HEK293 (cell line): ENCODE measurements at regions not wholly inside any gene's neighbourhood (a gene's known extent, or its start where the extent isn't known, plus 50 kb on each side); places are given as distances from the start of the nearest gene placed in this dataset.

Experiments
- CTCF ChIA-PET: fragments of 350-600 bp; formaldehyde crosslinking; extraction: SDS; loops from one replicate; lab custom pipeline; 2021; ENCODE audit warnings: antibody characterized with exemption; lab: Yijun Ruan, JAX
- POLR2A ChIA-PET: fragments of 300-600 bp; formaldehyde crosslinking; extraction: SDS; loops from one replicate; lab custom pipeline; 2020; ENCODE audit warnings: antibody characterized with exemption, inconsistent platforms; lab: Yijun Ruan, JAX
- H3K27ac ChIP-seq: fragments of 200-500 bp; sonication (Bioruptor generic); 2 replicates; pipeline ENCODE4 v1.5.1; 2014; ENCODE audit warnings: low read depth, low read length, control low read depth, inconsistent platforms; ENCODE audit errors: extremely low read depth
- H3K36me3 ChIP-seq, 2 experiments: fragments of 200-500 bp in 1 of 2; sonication (Bioruptor generic) in 1 of 2; 1 replicate in 1 of 2; 2 replicates in 1 of 2; pipeline ENCODE4 v1.5.1; 2014 to 2017; ENCODE audit warnings: inconsistent platforms in 2 of 2, low read length in 2 of 2; ENCODE audit not compliant: control insufficient read depth in 2 of 2, insufficient read depth in 1 of 2
- H3K4me1 ChIP-seq: fragments of 200-500 bp; sonication (Bioruptor generic); 2 replicates; pipeline ENCODE4 v1.5.1; 2014; ENCODE audit warnings: mild to moderate bottlenecking, low read length, inconsistent platforms; ENCODE audit not compliant: control insufficient read depth, insufficient read depth
- H3K4me3 ChIP-seq: 2 replicates; pipeline ENCODE4 v1.5.1; 2011; ENCODE audit warnings: low read depth, mild to moderate bottlenecking, control low read depth, low read length, moderate library complexity
- H3K9me3 ChIP-seq: fragments of 200-500 bp; sonication (Bioruptor generic); 2 replicates; pipeline ENCODE4 v1.5.1; 2014; ENCODE audit warnings: low read depth, low read length, inconsistent platforms; ENCODE audit not compliant: control insufficient read depth, insufficient read depth
- KLF8 ChIP-seq: fragments of 450-650 bp; formaldehyde crosslinking; IDR thresholded peaks from 2 replicates; pipeline ENCODE4 v1.5.1; 2016; ENCODE audit warnings: missing biosample characterization, missing genetic modification characterization
- MYNN ChIP-seq: fragments of 450-650 bp; formaldehyde crosslinking; IDR thresholded peaks from 2 replicates; pipeline ENCODE4 v1.5.1; 2016; ENCODE audit warnings: missing biosample characterization, missing genetic modification characterization, borderline replicate concordance
- SETDB1 ChIP-seq: IDR thresholded peaks from one replicate; pipeline ENCODE4 v1.6.1; 2017; ENCODE audit warnings: mild to moderate bottlenecking, low read length, moderate library complexity, mixed read lengths; ENCODE audit not compliant: insufficient read length
- SP7 ChIP-seq: fragments of 450-650 bp; formaldehyde crosslinking; IDR thresholded peaks from 2 replicates; pipeline ENCODE4 v1.5.1; 2016; ENCODE audit warnings: missing biosample characterization, missing genetic modification characterization
- ZBTB8A ChIP-seq: fragments of 450-650 bp; formaldehyde crosslinking; IDR thresholded peaks from 2 replicates; pipeline ENCODE4 v1.5.1; 2016; ENCODE audit warnings: missing biosample characterization, missing genetic modification characterization
- ZNF114 ChIP-seq: fragments of 450-650 bp; formaldehyde crosslinking; IDR thresholded peaks from 2 replicates; pipeline ENCODE4 v1.5.0; 2017; ENCODE audit warnings: missing biosample characterization, missing genetic modification characterization
- ZNF184 ChIP-seq: fragments of 450-650 bp; IDR thresholded peaks from 2 replicates; pipeline ENCODE4 v1.5.1; 2018; ENCODE audit warnings: missing biosample characterization, mild to moderate bottlenecking, missing genetic modification characterization
- ZNF19 ChIP-seq: fragments of 450-650 bp; formaldehyde crosslinking; IDR thresholded peaks from 2 replicates; pipeline ENCODE4; 2016; ENCODE audit warnings: missing biosample characterization, missing genetic modification characterization, low read depth
- ZNF211 ChIP-seq: fragments of 450-650 bp; formaldehyde crosslinking; IDR thresholded peaks from 2 replicates; pipeline ENCODE4 v1.5.1; 2016; ENCODE audit warnings: low read depth, missing biosample characterization, missing genetic modification characterization
- ZNF335 ChIP-seq: fragments of 450-650 bp; formaldehyde crosslinking; conservative IDR thresholded peaks from 2 replicates; pipeline ENCODE4 v1.5.1; 2016; ENCODE audit warnings: missing biosample characterization, missing genetic modification characterization
- ZNF423 ChIP-seq: fragments of 450-650 bp; formaldehyde crosslinking; IDR thresholded peaks from 2 replicates; pipeline ENCODE4 v1.5.1; 2016; ENCODE audit warnings: missing biosample characterization, missing genetic modification characterization
- ZNF449 ChIP-seq: fragments of 450-650 bp; formaldehyde crosslinking; IDR thresholded peaks from 2 replicates; pipeline ENCODE4 v1.5.1; 2017; ENCODE audit warnings: missing biosample characterization, mild to moderate bottlenecking, missing genetic modification characterization, moderate library complexity
- ZNF560 ChIP-seq: fragments of 450-650 bp; formaldehyde crosslinking; IDR thresholded peaks from 2 replicates; pipeline ENCODE4 v1.5.1; 2017; ENCODE audit warnings: missing biosample characterization, missing genetic modification characterization, borderline replicate concordance
- ZNF596 ChIP-seq: fragments of 450-650 bp; IDR thresholded peaks from 2 replicates; pipeline ENCODE4 v1.5.0; 2018; ENCODE audit warnings: missing biosample characterization, mild to moderate bottlenecking, missing genetic modification characterization, moderate library complexity
- ZNF707 ChIP-seq: fragments of 450-650 bp; formaldehyde crosslinking; IDR thresholded peaks from 2 replicates; pipeline ENCODE4 v1.5.1; 2016; ENCODE audit warnings: missing biosample characterization, missing genetic modification characterization
- ZNF768 ChIP-seq: fragments of 450-650 bp; formaldehyde crosslinking; IDR thresholded peaks from 2 replicates; pipeline ENCODE4 v1.5.1; 2018; ENCODE audit warnings: missing biosample characterization, mild to moderate bottlenecking, missing genetic modification characterization
- ZNF830 ChIP-seq: fragments of 450-650 bp; IDR thresholded peaks from 2 replicates; pipeline ENCODE4 v1.5.0; 2018; ENCODE audit warnings: missing biosample characterization, missing genetic modification characterization, low read depth, mild to moderate bottlenecking, moderate library complexity

- H3K36me3 ChIP-seq = no peaks in the 10 kb centered on the region
- H3K27ac ChIP-seq = no peak overlapping the region
- no peaks in the 10 kb centered on the region for H3K4me1 ChIP-seq
- POLR2A ChIA-PET = no interaction called here
- CTCF ChIA-PET = interaction anchor here (0.7 to 0.8 kb wide), 2 partner anchors 57 to 58 kb away, joined by 3 to 5 read pairs; no protein-coding TSS in a partner anchor
- H3K9me3 ChIP-seq = no peaks in the 10 kb centered on the region
- peak overlapping the region; percentile 36 for H3K4me3 ChIP-seq
- TF ChIP-seq ZBTB8A (tag by site-specific recombination) (0 out of 2 replicates have a peak, but pooled peaks have one; percentile 35), SP7 (tag by site-specific recombination) (no peak), ZNF114 (tag by site-specific recombination) (no peak), ZNF335 (tag by site-specific recombination) (no peak)
These were observed 1101.2 kb upstream of the TMEM132C start for GRCh38 chr12:127165567-127166392.

GRCh38 chr12:127169321-127170181, 1097.4 kb upstream of the TMEM132C start:
- no peak overlapping the region for H3K27ac ChIP-seq
- no peaks in the 10 kb centered on the region for H3K4me1 ChIP-seq
- no peaks in the 10 kb centered on the region for H3K9me3 ChIP-seq
- CTCF ChIA-PET = interaction anchor here (0.7 kb wide), 1 partner anchor 15 kb away, joined by 3 read pairs; no protein-coding TSS in a partner anchor
- H3K4me3 ChIP-seq = no peak overlapping the region
- POLR2A ChIA-PET = no interaction called here
- TF ChIP-seq KLF8 (tag by site-specific recombination) (no peak), ZNF560 (tag by site-specific recombination) (no peak), ZNF449 (tag by site-specific recombination) (no peak), ZNF707 (no peak), ZNF184 (tag by site-specific recombination) (no peak), SETDB1 (no peak), ZNF211 (tag by site-specific recombination) (no peak), ZNF596 (tag by site-specific recombination) (no peak), ZNF335 (tag by site-specific recombination) (no peak), ZNF830 (tag by site-specific recombination) (no peak), ZNF768 (no peak), ZNF423 (tag by site-specific recombination) (no peak), ZNF19 (tag by site-specific recombination) (no peak), MYNN (tag by site-specific recombination) (no peak)
- no peaks in the 10 kb centered on the region for H3K36me3 ChIP-seq
